WTC11 (cell line): ENCODE measurements at regions not wholly inside any gene's neighbourhood (a gene's known extent, or its start where the extent isn't known, plus 50 kb on each side); places are given as distances from the start of the nearest gene placed in this dataset.

ENCODE experiments used
- ATAC-seq: fragments of 200-7000 bp; cut with Tn5 transposase; 2 replicates; pipeline ENCODE4 v1.10.0; 2021; ENCODE audit warnings: mild to moderate bottlenecking, moderate library complexity
- CTCF ChIA-PET: fragments of 300-600 bp; sonication (Branson Sonifier 250); formaldehyde crosslinking; loops from one replicate; lab custom pipeline; 2021; ENCODE audit warnings: antibody characterized with exemption; lab: Charles Lee
- POLR2A ChIA-PET: fragments of 350-600 bp; sonication (Branson Sonifier 250); formaldehyde crosslinking; loops from one replicate; lab custom pipeline; 2021; ENCODE audit warnings: antibody characterized with exemption; lab: Charles Lee
- DNase-seq: peaks from one replicate; pipeline ENCODE4 v3.0.0; 2021; ENCODE audit warnings: low spot score
- H3K27ac Mint-ChIP-seq: 2 replicates; pipeline ENCODE4 v1.8.0; 2021; ENCODE audit warnings: mixed read lengths
- H3K27me3 Mint-ChIP-seq: 2 replicates; pipeline ENCODE4 v1.8.0; 2021; ENCODE audit warnings: low read depth, mild to moderate bottlenecking, moderate library complexity, mixed read lengths
- H3K36me3 Mint-ChIP-seq: 2 replicates; pipeline ENCODE4 v1.8.0; 2021; ENCODE audit warnings: mixed read lengths
- H3K4me1 Mint-ChIP-seq: 2 replicates; pipeline ENCODE4 v1.8.0; 2022; ENCODE audit warnings: mixed read lengths
- H3K4me3 Mint-ChIP-seq: 2 replicates; pipeline ENCODE4 v1.8.0; 2021; ENCODE audit warnings: mild to moderate bottlenecking, moderate library complexity, mixed read lengths
- H3K9me3 Mint-ChIP-seq: 2 replicates; pipeline ENCODE4 v1.8.0; 2021; ENCODE audit warnings: mixed read lengths
- AR ChIP-seq: fragments of 250-450 bp; sonication (Bioruptor Pico); IDR thresholded peaks from 2 replicates; pipeline ENCODE4 v1.9.0; 2021; ENCODE audit warnings: mild to moderate bottlenecking
- ARID4B ChIP-seq: sonication (generic); formaldehyde crosslinking; IDR thresholded peaks from 2 replicates; pipeline ENCODE4 v1.8.0; 2023; ENCODE audit warnings: missing genetic modification reagents, mild to moderate bottlenecking, borderline replicate concordance
- E2F1 ChIP-seq: sonication (generic); formaldehyde crosslinking; IDR thresholded peaks from 2 replicates; pipeline ENCODE4 v1.8.0; 2022; ENCODE audit warnings: mild to moderate bottlenecking, missing genetic modification reagents
- EMX1 ChIP-seq: fragments of 250-450 bp; sonication (Bioruptor Pico); IDR thresholded peaks from 2 replicates; pipeline ENCODE4 v1.8.0; 2021; ENCODE audit warnings: mild to moderate bottlenecking
- FOXK1 ChIP-seq: sonication (generic); formaldehyde crosslinking; IDR thresholded peaks from 2 replicates; pipeline ENCODE4 v1.8.0; 2022; ENCODE audit warnings: mild to moderate bottlenecking, moderate library complexity, missing genetic modification reagents
- FOXP4 ChIP-seq: sonication (generic); formaldehyde crosslinking; IDR thresholded peaks from 2 replicates; pipeline ENCODE4 v1.8.0; 2022; ENCODE audit warnings: mild to moderate bottlenecking, missing genetic modification reagents
- GABPB1 ChIP-seq: sonication (generic); formaldehyde crosslinking; IDR thresholded peaks from 2 replicates; pipeline ENCODE4 v1.8.1; 2023; ENCODE audit warnings: mild to moderate bottlenecking, missing genetic modification reagents
- IRF1 ChIP-seq: sonication (generic); formaldehyde crosslinking; IDR thresholded peaks from 2 replicates; pipeline ENCODE4 v1.8.0; 2023; ENCODE audit warnings: missing genetic modification reagents
- NFATC4 ChIP-seq: fragments of 250-450 bp; sonication (Bioruptor Pico); IDR thresholded peaks from 2 replicates; pipeline ENCODE4 v1.9.0; 2021; ENCODE audit warnings: mild to moderate bottlenecking
- PRDM15 ChIP-seq: sonication (generic); formaldehyde crosslinking; IDR thresholded peaks from 2 replicates; pipeline ENCODE4 v1.8.0; 2022; ENCODE audit warnings: missing genetic modification reagents
- TEAD4 ChIP-seq: sonication (generic); formaldehyde crosslinking; IDR thresholded peaks from 2 replicates; pipeline ENCODE4 v1.8.0; 2022; ENCODE audit warnings: mild to moderate bottlenecking, missing genetic modification reagents
- TP53 ChIP-seq: sonication (generic); formaldehyde crosslinking; IDR thresholded peaks from 2 replicates; pipeline ENCODE4 v1.8.1; 2023; ENCODE audit warnings: mild to moderate bottlenecking, missing genetic modification reagents
- USF1 ChIP-seq: sonication (generic); formaldehyde crosslinking; IDR thresholded peaks from 2 replicates; pipeline ENCODE4 v1.8.0; 2022; ENCODE audit warnings: mild to moderate bottlenecking, missing genetic modification reagents
- USF2 ChIP-seq: sonication (generic); formaldehyde crosslinking; IDR thresholded peaks from 2 replicates; pipeline ENCODE4 v1.8.1; 2023; ENCODE audit warnings: mild to moderate bottlenecking, missing genetic modification reagents, moderate library complexity

GRCh38 chr22:26762503-26763472, 105.4 kb downstream of the MIAT start:
- DNase-seq = no peak
- no peak for TF ChIP-seq FOXK1 (CRISPR knock-in tag)
- no peak for TF ChIP-seq AR
- no peak for TF ChIP-seq IRF1 (CRISPR knock-in tag)
- no peak for TF ChIP-seq FOXP4 (CRISPR knock-in tag)
- TF ChIP-seq PRDM15 = no peak
- TF ChIP-seq TP53 = no peak
- TF ChIP-seq E2F1 (CRISPR knock-in tag) = no peak
- TF ChIP-seq NFATC4 (CRISPR knock-in tag) = no peak
- TF ChIP-seq EMX1 (CRISPR knock-in tag) = no peak
- TF ChIP-seq, all 79 proteins: peak for 0
- ATAC-seq = no peak
- peaks cover 11% of the 10 kb centered on the region for H3K4me1 Mint-ChIP-seq
- H3K27ac Mint-ChIP-seq = no peak overlapping the region
- H3K27me3 Mint-ChIP-seq = peaks cover 5% of the 10 kb centered on the region
- H3K36me3 Mint-ChIP-seq = peaks cover 14% of the 10 kb centered on the region
- peaks cover 11% of the 10 kb centered on the region for H3K9me3 Mint-ChIP-seq
- no peak overlapping the region for H3K4me3 Mint-ChIP-seq
- CTCF ChIA-PET = interaction anchor here (0.7 kb wide), 1 partner anchor 371 kb away, joined by 3 read pairs; no protein-coding TSS in a partner anchor
- POLR2A ChIA-PET = no interaction called here

GRCh38 chr22:26763633-26764361, 106.4 kb downstream of the MIAT start:
- TF ChIP-seq ARID4B (CRISPR knock-in tag) = no peak
- 0 out of 2 replicates have a peak, but pooled peaks have one; percentile 7 for TF ChIP-seq TEAD4
- TF ChIP-seq GABPB1 = 0 out of 2 replicates have a peak, but pooled peaks have one; percentile 12
- TF ChIP-seq USF2 (CRISPR knock-in tag) = peak; percentile 10; the same call in 1 of the 2 replicates
- peak; percentile 12; the same call in 1 of the 2 replicates for TF ChIP-seq USF1
- no peak; the same call in 1 of the 2 replicates for ATAC-seq
- Mint-ChIP-seq H3K27ac (no peak overlapping the region), H3K27me3 (peaks cover 4% of the 10 kb centered on the region), H3K4me1 (peaks cover 11% of the 10 kb centered on the region), H3K4me3 (no peak overlapping the region), H3K36me3 (peaks cover 12% of the 10 kb centered on the region), H3K9me3 (peaks cover 9% of the 10 kb centered on the region)
- ChIA-PET POLR2A (no interaction called here), CTCF (interaction anchor here (1.1 to 1.2 kb wide), 3 partner anchors 82 to 268 kb away, joined by 3 to 6 read pairs (median 3); no protein-coding TSS in a partner anchor)
- DNase-seq = no peak
